H9 (cell line): ENCODE measurements at regions not wholly inside any gene's neighbourhood (a gene's known extent, or its start where the extent isn't known, plus 50 kb on each side); places are given as distances from the start of the nearest gene placed in this dataset.

Experiments used
- DNase-seq: peaks from one replicate; pipeline ENCODE4 v3.0.0-alpha.2; 2017
- H2AFZ ChIP-seq: one replicate; pipeline ENCODE4 v1.6.1; 2013; ENCODE audit warnings: mild to moderate bottlenecking, low read length, control low read depth, moderate library complexity
- H2AK5ac ChIP-seq: 2 replicates; pipeline ENCODE4 v1.6.1; 2013; ENCODE audit warnings: low read length, control low read depth, mixed read lengths; ENCODE audit not compliant: insufficient read length
- H2BK120ac ChIP-seq: one replicate; pipeline ENCODE4 v1.6.1; 2013; ENCODE audit warnings: low read depth, mild to moderate bottlenecking, low read length, control low read depth, inconsistent platforms; ENCODE audit not compliant: poor library complexity, severe bottlenecking
- H2BK12ac ChIP-seq: 2 replicates; pipeline ENCODE4 v1.6.1; 2013; ENCODE audit warnings: low read length, control low read depth, mixed read lengths, low read depth; ENCODE audit not compliant: insufficient read length
- H2BK15ac ChIP-seq: 2 replicates; pipeline ENCODE4 v1.6.1; 2013; ENCODE audit warnings: low read depth, low read length, control low read depth
- H2BK20ac ChIP-seq: one replicate; pipeline ENCODE4 v1.6.1; 2013; ENCODE audit warnings: low read depth, mild to moderate bottlenecking, low read length, control low read depth, inconsistent platforms; ENCODE audit not compliant: poor library complexity, severe bottlenecking
- H2BK5ac ChIP-seq: 2 replicates; pipeline ENCODE4 v1.6.1; 2013; ENCODE audit warnings: low read length, control low read depth, mixed read lengths; ENCODE audit not compliant: insufficient read length
- H3K14ac ChIP-seq: 2 replicates; pipeline ENCODE4 v1.6.1; 2013; ENCODE audit warnings: low read length, control low read depth; ENCODE audit not compliant: insufficient read depth
- H3K18ac ChIP-seq: 2 replicates; pipeline ENCODE4 v1.6.1; 2013; ENCODE audit warnings: low read depth, mild to moderate bottlenecking, mixed read lengths, low read length, control low read depth; ENCODE audit not compliant: insufficient read length
- H3K23ac ChIP-seq: 2 replicates; pipeline ENCODE4 v1.6.1; 2013; ENCODE audit warnings: low read length, control low read depth, mixed read lengths, low read depth; ENCODE audit not compliant: insufficient read length
- H3K23me2 ChIP-seq: 2 replicates; pipeline ENCODE4 v1.6.1; 2013; ENCODE audit warnings: low read depth, mild to moderate bottlenecking, mixed read lengths, low read length, control low read depth; ENCODE audit not compliant: insufficient read length, poor library complexity, severe bottlenecking
- H3K27ac ChIP-seq: 2 replicates; pipeline ENCODE4 v1.5.1; 2013; ENCODE audit warnings: low read length, control low read depth, mixed read lengths, low read depth; ENCODE audit not compliant: insufficient read length
- H3K27me3 ChIP-seq: 2 replicates; pipeline ENCODE4 v1.6.1; 2013; ENCODE audit warnings: low read length, control low read depth, inconsistent platforms; ENCODE audit not compliant: insufficient read depth
- H3K4ac ChIP-seq: 2 replicates; pipeline ENCODE4 v1.6.1; 2013; ENCODE audit warnings: low read depth, mild to moderate bottlenecking, control low read depth, inconsistent platforms, low read length, moderate library complexity
- H3K4me1 ChIP-seq: 2 replicates; pipeline ENCODE4 v1.6.1; 2013; ENCODE audit warnings: low read length, control low read depth, inconsistent platforms; ENCODE audit not compliant: insufficient read depth
- H3K4me2 ChIP-seq: 2 replicates; pipeline ENCODE4 v1.6.1; 2013; ENCODE audit warnings: low read length, control low read depth, mixed read lengths; ENCODE audit not compliant: insufficient read length, insufficient read depth
- H3K56ac ChIP-seq: 2 replicates; pipeline ENCODE4 v1.6.1; 2013; ENCODE audit warnings: low read depth, mild to moderate bottlenecking, mixed read lengths, low read length, control low read depth; ENCODE audit not compliant: insufficient read length
- H3K79me1 ChIP-seq: 2 replicates; pipeline ENCODE4 v1.6.1; 2013; ENCODE audit warnings: low read depth, mild to moderate bottlenecking, moderate library complexity, low read length, control low read depth, inconsistent platforms; ENCODE audit not compliant: insufficient read depth, poor library complexity, severe bottlenecking
- H3K79me2 ChIP-seq: 2 replicates; pipeline ENCODE4 v1.6.1; 2013; ENCODE audit warnings: low read length, control low read depth, inconsistent platforms; ENCODE audit not compliant: insufficient read depth
- H3K9ac ChIP-seq: 2 replicates; pipeline ENCODE4 v1.6.1; 2013; ENCODE audit warnings: low read length, control low read depth, mixed read lengths; ENCODE audit not compliant: insufficient read length; ENCODE audit errors: extremely low read depth
- H3K9me3 ChIP-seq: one replicate; pipeline ENCODE4 v1.6.1; 2013; ENCODE audit warnings: low read depth, low read length, inconsistent platforms; ENCODE audit not compliant: control insufficient read depth
- H3T11ph ChIP-seq: one replicate; pipeline ENCODE4 v1.6.1; 2013; ENCODE audit warnings: mild to moderate bottlenecking, low read length, control low read depth, inconsistent platforms
- H4K20me1 ChIP-seq: one replicate; pipeline ENCODE4 v1.6.1; 2013; ENCODE audit not compliant: control insufficient read depth, insufficient read length, insufficient read depth
- H4K5ac ChIP-seq: 2 replicates; pipeline ENCODE4 v1.6.1; 2013; ENCODE audit warnings: low read depth, mild to moderate bottlenecking, mixed read lengths, low read length, control low read depth; ENCODE audit not compliant: insufficient read length
- H4K8ac ChIP-seq: replicated peaks from 2 replicates; pipeline ENCODE4 v1.6.1; 2013; ENCODE audit warnings: low read length, control low read depth, mixed read lengths, low read depth; ENCODE audit not compliant: insufficient read length
- H4K91ac ChIP-seq: 2 replicates; pipeline ENCODE4 v1.6.1; 2013; ENCODE audit warnings: low read depth, mild to moderate bottlenecking, moderate library complexity, mixed read lengths, low read length, control low read depth; ENCODE audit not compliant: insufficient read length
- H3K27ac Mint-ChIP-seq, 3 experiments: 2 replicates in 2 of 3; 3 replicates in 1 of 3; pipeline ENCODE4 v1.8.0; 2020 to 2021; ENCODE audit warnings: mixed read lengths in 3 of 3, mild to moderate bottlenecking in 1 of 3, moderate library complexity in 1 of 3
- H3K27me3 Mint-ChIP-seq: 2 replicates; pipeline ENCODE4 v1.8.0; 2021; ENCODE audit warnings: low read depth, mild to moderate bottlenecking, moderate library complexity, mixed read lengths
- H3K36me3 Mint-ChIP-seq, 3 experiments: 2 replicates in 2 of 3; 3 replicates in 1 of 3; pipeline ENCODE4 v1.8.0; 2020 to 2021; ENCODE audit warnings: low read depth in 3 of 3, mixed read lengths in 3 of 3; ENCODE audit not compliant: insufficient read depth in 1 of 3
- H3K4me1 Mint-ChIP-seq, 2 experiments: 2 replicates each; pipeline ENCODE4 v1.8.0; 2020; ENCODE audit warnings: mixed read lengths in 2 of 2
- H3K4me3 Mint-ChIP-seq, 2 experiments: 2 replicates in 1 of 2; 3 replicates in 1 of 2; pipeline ENCODE4 v1.8.0; 2020 to 2021; ENCODE audit warnings: mild to moderate bottlenecking in 2 of 2, mixed read lengths in 2 of 2, moderate library complexity in 1 of 2
- H3K9me3 Mint-ChIP-seq, 2 experiments: 2 replicates in 1 of 2; 3 replicates in 1 of 2; pipeline ENCODE4 v1.8.0; 2020; ENCODE audit warnings: mild to moderate bottlenecking in 2 of 2, mixed read lengths in 2 of 2, moderate library complexity in 1 of 2
- WGBS: extraction: QIAGEN DNeasy Blood & Tissue Kit; methylation state at CpG from one replicate; pipeline ENCODE4 v1.1.7; 2013; ENCODE audit warnings: missing lambda C conversion rate, low lambda C conversion rate, mixed read lengths; ENCODE audit not compliant: insufficient read length; ENCODE audit errors: extremely low coverage; 5-methylcytosine and 5-hydroxymethylcytosine counted together
- TF ChIP-seq, protein P1 (sequence below): fragments of 200-600 bp; sonication (generic); conservative IDR thresholded peaks from 3 replicates; pipeline ENCODE4 v1.8.0; 2021; ENCODE audit warnings: antibody characterized with exemption, mild to moderate bottlenecking

DNA sequence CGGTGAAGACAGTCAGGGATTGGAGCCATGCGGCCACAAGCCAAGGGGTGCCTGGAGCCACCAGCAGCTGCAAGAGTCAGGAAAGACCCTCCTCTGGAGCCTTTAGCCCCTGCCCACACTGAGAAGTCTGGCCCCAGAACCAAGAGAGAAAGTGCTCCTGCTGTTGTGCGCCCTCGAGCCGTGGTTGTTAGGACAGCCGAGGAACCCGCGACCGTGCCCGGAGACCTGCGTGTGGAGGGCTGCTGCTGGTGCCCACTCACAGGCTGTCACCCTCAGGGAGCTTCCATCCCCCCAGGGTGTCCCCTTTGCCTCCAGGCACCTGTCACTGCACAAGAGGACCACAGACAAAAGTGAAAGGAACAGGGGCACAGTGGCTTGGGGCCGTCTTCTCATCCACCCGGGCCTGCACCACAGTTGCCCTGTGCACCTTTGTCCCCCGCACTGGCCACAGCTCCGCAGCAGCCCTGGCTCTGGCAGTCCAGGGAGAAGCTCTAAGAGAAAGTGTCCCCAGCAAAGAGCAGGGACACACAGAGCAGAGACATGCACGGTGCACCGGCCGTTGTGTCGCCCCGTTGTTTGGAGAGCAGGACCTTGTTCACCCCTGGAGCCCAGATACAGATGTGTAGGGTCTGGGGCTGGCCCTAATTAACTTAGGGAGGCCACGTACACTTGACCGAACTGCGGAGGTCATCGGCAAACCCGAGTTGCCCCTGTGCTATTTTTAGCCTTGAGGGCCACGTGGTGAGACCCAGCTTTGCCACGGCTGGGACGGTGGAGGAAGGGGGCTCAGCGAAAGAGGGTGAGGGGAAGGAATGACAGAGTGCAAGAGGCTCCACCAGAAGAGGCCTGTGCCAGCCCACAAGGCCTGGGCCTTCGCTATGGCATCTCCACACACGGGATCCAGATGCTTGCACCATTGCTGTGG lies 329.2 kb downstream of the C16orf95 start:
- H3K4ac ChIP-seq, result no peak overlapping the region
- H3K9me3 ChIP-seq, result no peaks in the 10 kb centered on the region
- H3K27ac ChIP-seq, result no peak overlapping the region
- Mint-ChIP-seq H3K27me3 (peaks cover 5% of the 10 kb centered on the region), H3K9me3 (peaks cover 6 to 8% of the 10 kb centered on the region in 2 experiments), H3K4me3 (no peak overlapping the region), H3K4me1 (peaks cover 9 to 24% of the 10 kb centered on the region in 2 experiments), H3K27ac (peak overlapping the region in 2 of 3 experiments; percentile 23 to 38; a peak in 2 of 7 replicates), H3K36me3 (peaks cover 0 to 6% (median 4%) of the 10 kb centered on the region in 3 experiments; a peak in 2 of 7 replicates)
- no peak overlapping the region for H4K91ac ChIP-seq
- no peak overlapping the region for H2BK5ac ChIP-seq
- H4K20me1 ChIP-seq, result no peaks in the 10 kb centered on the region
- no peak overlapping the region for H4K5ac ChIP-seq
- TF ChIP-seq, protein P1, sequence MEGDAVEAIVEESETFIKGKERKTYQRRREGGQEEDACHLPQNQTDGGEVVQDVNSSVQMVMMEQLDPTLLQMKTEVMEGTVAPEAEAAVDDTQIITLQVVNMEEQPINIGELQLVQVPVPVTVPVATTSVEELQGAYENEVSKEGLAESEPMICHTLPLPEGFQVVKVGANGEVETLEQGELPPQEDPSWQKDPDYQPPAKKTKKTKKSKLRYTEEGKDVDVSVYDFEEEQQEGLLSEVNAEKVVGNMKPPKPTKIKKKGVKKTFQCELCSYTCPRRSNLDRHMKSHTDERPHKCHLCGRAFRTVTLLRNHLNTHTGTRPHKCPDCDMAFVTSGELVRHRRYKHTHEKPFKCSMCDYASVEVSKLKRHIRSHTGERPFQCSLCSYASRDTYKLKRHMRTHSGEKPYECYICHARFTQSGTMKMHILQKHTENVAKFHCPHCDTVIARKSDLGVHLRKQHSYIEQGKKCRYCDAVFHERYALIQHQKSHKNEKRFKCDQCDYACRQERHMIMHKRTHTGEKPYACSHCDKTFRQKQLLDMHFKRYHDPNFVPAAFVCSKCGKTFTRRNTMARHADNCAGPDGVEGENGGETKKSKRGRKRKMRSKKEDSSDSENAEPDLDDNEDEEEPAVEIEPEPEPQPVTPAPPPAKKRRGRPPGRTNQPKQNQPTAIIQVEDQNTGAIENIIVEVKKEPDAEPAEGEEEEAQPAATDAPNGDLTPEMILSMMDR, result no peak
- H2AFZ ChIP-seq, result no peak overlapping the region
- H3K27me3 ChIP-seq, result no peaks in the 10 kb centered on the region
- no peak overlapping the region for H3K9ac ChIP-seq
- H3T11ph ChIP-seq, result no peak overlapping the region
- no peak overlapping the region for H3K23ac ChIP-seq
- H2AK5ac ChIP-seq, result no peak overlapping the region
- H2BK20ac ChIP-seq, result no peak overlapping the region
- no peak overlapping the region for H3K56ac ChIP-seq
- H3K79me1 ChIP-seq, result no peaks in the 10 kb centered on the region
- DNase-seq, result no peak
- H3K79me2 ChIP-seq, result no peaks in the 10 kb centered on the region
- no peak overlapping the region for H2BK15ac ChIP-seq
- H2BK120ac ChIP-seq, result no peak overlapping the region
- no peak overlapping the region for H3K4me2 ChIP-seq
- H3K4me1 ChIP-seq, result peaks cover 4% of the 10 kb centered on the region; the same call in 1 of the 2 replicates
- WGBS, result no CpG with 5 or more reads among the region's 31 CpGs
- no peak overlapping the region; the same call in 1 of the 2 replicates for H3K14ac ChIP-seq
- no peak overlapping the region for H4K8ac ChIP-seq
- H2BK12ac ChIP-seq, result no peak overlapping the region
- no peaks in the 10 kb centered on the region for H3K23me2 ChIP-seq
- no peak overlapping the region for H3K18ac ChIP-seq
